ENCODE measurements at regions not wholly inside any gene's neighbourhood (a gene's known extent, or its start where the extent isn't known, plus 50 kb on each side); places are given as distances from the start of the nearest gene placed in this dataset.

DNA sequence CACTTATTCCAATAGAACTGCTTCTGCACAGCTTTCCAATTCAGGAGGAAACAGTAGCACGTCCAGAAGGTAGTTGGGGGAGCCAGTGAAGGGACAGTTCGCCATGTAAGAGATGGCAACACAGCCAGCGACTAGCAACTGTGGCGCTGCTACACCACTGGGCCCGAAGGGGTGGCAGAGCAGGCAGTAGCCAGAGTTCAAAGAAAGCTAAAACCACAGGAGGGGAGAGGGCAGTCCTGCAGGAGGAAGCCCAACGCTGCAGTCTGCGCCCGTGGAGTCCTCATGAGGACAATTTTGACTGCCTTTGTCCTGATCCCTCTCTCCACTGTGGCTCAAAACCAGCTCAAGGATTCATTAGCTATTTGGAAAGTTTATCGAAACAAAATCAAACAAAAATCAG lies 591.2 kb downstream of the VRK1 start:
- no peak for TF ChIP-seq EZH2 (IDR thresholded peaks at IDR 0.05; ENCODE audit: borderline replicate concordance)
- TF ChIP-seq, protein P1, sequence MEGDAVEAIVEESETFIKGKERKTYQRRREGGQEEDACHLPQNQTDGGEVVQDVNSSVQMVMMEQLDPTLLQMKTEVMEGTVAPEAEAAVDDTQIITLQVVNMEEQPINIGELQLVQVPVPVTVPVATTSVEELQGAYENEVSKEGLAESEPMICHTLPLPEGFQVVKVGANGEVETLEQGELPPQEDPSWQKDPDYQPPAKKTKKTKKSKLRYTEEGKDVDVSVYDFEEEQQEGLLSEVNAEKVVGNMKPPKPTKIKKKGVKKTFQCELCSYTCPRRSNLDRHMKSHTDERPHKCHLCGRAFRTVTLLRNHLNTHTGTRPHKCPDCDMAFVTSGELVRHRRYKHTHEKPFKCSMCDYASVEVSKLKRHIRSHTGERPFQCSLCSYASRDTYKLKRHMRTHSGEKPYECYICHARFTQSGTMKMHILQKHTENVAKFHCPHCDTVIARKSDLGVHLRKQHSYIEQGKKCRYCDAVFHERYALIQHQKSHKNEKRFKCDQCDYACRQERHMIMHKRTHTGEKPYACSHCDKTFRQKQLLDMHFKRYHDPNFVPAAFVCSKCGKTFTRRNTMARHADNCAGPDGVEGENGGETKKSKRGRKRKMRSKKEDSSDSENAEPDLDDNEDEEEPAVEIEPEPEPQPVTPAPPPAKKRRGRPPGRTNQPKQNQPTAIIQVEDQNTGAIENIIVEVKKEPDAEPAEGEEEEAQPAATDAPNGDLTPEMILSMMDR (IDR thresholded peaks at IDR 0.05; ENCODE audit: poor library complexity): no peak
- TF ChIP-seq EZH2phosphoT487 (IDR thresholded peaks at IDR 0.05; ENCODE audit: low read depth, severe bottlenecking, unreplicated experiment): no peak
